GM21825 (cell line): ENCODE measurements at regions not wholly inside any gene's neighbourhood (a gene's known extent, or its start where the extent isn't known, plus 50 kb on each side); places are given as distances from the start of the nearest gene placed in this dataset.
"Not testable (repeated sequence)": the region's sequence is repeated elsewhere in the genome, so short reads cannot be mapped to it uniquely, and the experiment has no call there.

Experiments used
- ATAC-seq: cut with Tn5 transposase; IDR thresholded peaks from one replicate; pipeline ENCODE4 v1.9.1; 2021; ENCODE audit warnings: mild to moderate bottlenecking, moderate library complexity; ENCODE audit not compliant: unreplicated experiment

- ATAC-seq: no peak
Observed at GRCh38 chr13:87975035-87975434, 303.9 kb downstream of the SLITRK5 start.

GRCh38 chr13:87976650-87977049 is 305.5 kb downstream of the SLITRK5 start:
- not testable (repeated sequence) for ATAC-seq

- ATAC-seq: no peak
Observed at GRCh38 chr13:87981416-87981815, 310.2 kb downstream of the SLITRK5 start.

- ATAC-seq: no peak
Observed at GRCh38 chr13:87982400-87982799, 311.2 kb downstream of the SLITRK5 start.

- no peak for ATAC-seq
Observed at GRCh38 chr13:87986639-87987250, 315.6 kb downstream of the SLITRK5 start.

GRCh38 chr13:87998081-87998480 is 326.9 kb downstream of the SLITRK5 start:
- ATAC-seq: no peak

- ATAC-seq: no peak
Observed at GRCh38 chr13:87999240-87999700, 328.1 kb downstream of the SLITRK5 start.

GRCh38 chr13:87999788-88000187 is 328.6 kb downstream of the SLITRK5 start:
- no peak for ATAC-seq

- ATAC-seq: no peak
Observed at GRCh38 chr13:88000239-88000638, 329.1 kb downstream of the SLITRK5 start.

- no peak for ATAC-seq
Observed at GRCh38 chr13:88000787-88001186, 329.6 kb downstream of the SLITRK5 start.

- no peak for ATAC-seq
Observed at GRCh38 chr13:88005188-88005587, 334.0 kb downstream of the SLITRK5 start.

GRCh38 chr13:88014527-88014926 is 343.4 kb downstream of the SLITRK5 start:
- no peak for ATAC-seq

GRCh38 chr13:88022431-88023208 is 351.4 kb downstream of the SLITRK5 start:
- ATAC-seq: no peak

- no peak for ATAC-seq
Observed at GRCh38 chr13:88026241-88026640, 355.1 kb downstream of the SLITRK5 start.

- no peak for ATAC-seq
Observed at GRCh38 chr13:88031980-88032559, 360.9 kb downstream of the SLITRK5 start.

GRCh38 chr13:88036205-88036604 is 365.0 kb downstream of the SLITRK5 start:
- not testable (repeated sequence) for ATAC-seq

GRCh38 chr13:88042489-88042888 is 371.3 kb downstream of the SLITRK5 start:
- no peak for ATAC-seq

GRCh38 chr13:88051746-88052482 is 380.7 kb downstream of the SLITRK5 start:
- no peak for ATAC-seq

GRCh38 chr13:88063741-88064140 is 392.6 kb downstream of the SLITRK5 start:
- ATAC-seq: no peak

GRCh38 chr13:88066847-88067246 is 395.7 kb downstream of the SLITRK5 start:
- ATAC-seq: no peak

GRCh38 chr13:88068316-88068715 is 397.1 kb downstream of the SLITRK5 start:
- ATAC-seq: no peak
